GM19240 (cell line): ENCODE measurements at regions not wholly inside any gene's neighbourhood (a gene's known extent, or its start where the extent isn't known, plus 50 kb on each side); places are given as distances from the start of the nearest gene placed in this dataset.

Experiments
- DNase-seq: peaks from one replicate; pipeline ENCODE4 v3.0.0; 2011; ENCODE audit warnings: low spot score; ENCODE audit not compliant: insufficient read length

GRCh38 chr12:115709540-115710011 is 567.9 kb downstream of the MED13L start:
- no peak for DNase-seq

- no peak for DNase-seq
Observed at GRCh38 chr12:115708801-115709200, 568.7 kb downstream of the MED13L start.

GRCh38 chr12:115700896-115701465 is 576.5 kb downstream of the MED13L start:
- no peak for DNase-seq

GRCh38 chr12:115700081-115700480 is 577.4 kb downstream of the MED13L start:
- no peak for DNase-seq

- no peak for DNase-seq
Observed at GRCh38 chr12:115698257-115698656, 579.2 kb downstream of the MED13L start.

GRCh38 chr12:115697340-115697739 is 580.2 kb downstream of the MED13L start:
- no peak for DNase-seq

- no peak for DNase-seq
Observed at GRCh38 chr12:115694564-115694963, 582.9 kb downstream of the MED13L start.

GRCh38 chr12:115693970-115694369 is 583.5 kb downstream of the MED13L start:
- DNase-seq = no peak

GRCh38 chr12:115691123-115691522 is 586.4 kb downstream of the MED13L start:
- no peak for DNase-seq

GRCh38 chr12:115687094-115687493 is 590.4 kb downstream of the MED13L start:
- DNase-seq = no peak

- DNase-seq = no peak
Observed at GRCh38 chr12:115683240-115683780, 594.2 kb downstream of the MED13L start.

GRCh38 chr12:115680967-115681366 is 596.5 kb downstream of the MED13L start:
- no peak for DNase-seq

- DNase-seq = no peak
Observed at GRCh38 chr12:115672506-115673080, 604.9 kb downstream of the MED13L start.

GRCh38 chr12:115672086-115672485 is 605.4 kb downstream of the MED13L start:
- no peak for DNase-seq

GRCh38 chr12:115670869-115671268 is 606.6 kb downstream of the MED13L start:
- no peak for DNase-seq

- no peak for DNase-seq
Observed at GRCh38 chr12:115667116-115667515, 610.4 kb downstream of the MED13L start.

GRCh38 chr12:115666168-115666567 is 611.3 kb downstream of the MED13L start:
- DNase-seq = no peak

GRCh38 chr12:115661112-115661511 is 616.4 kb downstream of the MED13L start:
- no peak for DNase-seq

- no peak for DNase-seq
Observed at GRCh38 chr12:115660211-115660805, 617.2 kb downstream of the MED13L start.

GRCh38 chr12:115659422-115659821 is 618.1 kb downstream of the MED13L start:
- DNase-seq = no peak

- no peak for DNase-seq
Observed at GRCh38 chr12:115657081-115658013, 620.1 kb downstream of the MED13L start.

GRCh38 chr12:115650026-115650425 is 627.5 kb downstream of the MED13L start:
- DNase-seq = no peak
